ENCODE measurements at regions not wholly inside any gene's neighbourhood (a gene's known extent, or its start where the extent isn't known, plus 50 kb on each side); places are given as distances from the start of the nearest gene placed in this dataset.
A peak's percentile ranks its signal among the peaks of the same experiment; 100 is the strongest.

GRCh38 chr1:87829360-87829759 lies 500.7 kb downstream of the LMO4 start:
- no peaks in the 10 kb centered on the region for H3K9me3 ChIP-seq (ENCODE audit: control insufficient read depth in 2 of 2, insufficient read depth in 1 of 2, low read depth in 1 of 2, low read length in 1 of 2)
- H3K4me1 ChIP-seq (ENCODE audit: control insufficient read depth in 3 of 3, insufficient read depth in 2 of 3, low read depth in 1 of 3, low read length in 2 of 3), result no peaks in the 10 kb centered on the region
- H3K27me3 ChIP-seq (ENCODE audit: control insufficient read depth in 3 of 3, insufficient read depth in 3 of 3, low read length in 3 of 3), result no peaks in the 10 kb centered on the region
- 79 to 88% (median 85%) methylated on average over 4 of the region's 4 CpGs for WGBS, 3 donors
- DNase-seq (no peak), FAIRE-seq (peak; percentile 33)
- no peak overlapping the region for H3K27ac ChIP-seq (ENCODE audit: low read depth in 1 of 3, low read length in 2 of 3)
- no peaks in the 10 kb centered on the region for H3K36me3 ChIP-seq (ENCODE audit: control insufficient read depth in 3 of 3, insufficient read depth in 2 of 3, low read depth in 1 of 3, low read length in 3 of 3)
- H3K4me3 ChIP-seq (ENCODE audit: low read depth in 1 of 3, low read length in 3 of 3), result no peak overlapping the region

GRCh38 chr1:87830432-87830978 lies 501.8 kb downstream of the LMO4 start:
- DNase-seq (no peak), FAIRE-seq (no peak)
- H3K36me3 ChIP-seq (ENCODE audit: control insufficient read depth in 3 of 3, insufficient read depth in 2 of 3, low read depth in 1 of 3, low read length in 3 of 3), result no peaks in the 10 kb centered on the region
- 55 to 62% (median 58%) methylated on average over 1 of the region's 1 CpG for WGBS, 3 donors
- no peak overlapping the region for H3K4me3 ChIP-seq (ENCODE audit: low read depth in 1 of 3, low read length in 3 of 3)
- H3K4me1 ChIP-seq (ENCODE audit: control insufficient read depth in 3 of 3, insufficient read depth in 2 of 3, low read depth in 1 of 3, low read length in 2 of 3), result no peaks in the 10 kb centered on the region
- no peaks in the 10 kb centered on the region for H3K9me3 ChIP-seq (ENCODE audit: control insufficient read depth in 2 of 2, insufficient read depth in 1 of 2, low read depth in 1 of 2, low read length in 1 of 2)
- H3K27ac ChIP-seq (ENCODE audit: low read depth in 1 of 3, low read length in 2 of 3), result no peak overlapping the region
- H3K27me3 ChIP-seq (ENCODE audit: control insufficient read depth in 3 of 3, insufficient read depth in 3 of 3, low read length in 3 of 3), result no peaks in the 10 kb centered on the region

- no peak overlapping the region for H3K27ac ChIP-seq (ENCODE audit: low read depth in 1 of 3, low read length in 2 of 3)
- H3K4me1 ChIP-seq (ENCODE audit: control insufficient read depth in 3 of 3, insufficient read depth in 2 of 3, low read depth in 1 of 3, low read length in 2 of 3), result no peaks in the 10 kb centered on the region
- WGBS, 3 donors, result 64 to 94% (median 76%) methylated on average over 5 of the region's 5 CpGs
- no peaks in the 10 kb centered on the region for H3K9me3 ChIP-seq (ENCODE audit: control insufficient read depth in 2 of 2, insufficient read depth in 1 of 2, low read depth in 1 of 2, low read length in 1 of 2)
- H3K36me3 ChIP-seq (ENCODE audit: control insufficient read depth in 3 of 3, insufficient read depth in 2 of 3, low read depth in 1 of 3, low read length in 3 of 3), result no peaks in the 10 kb centered on the region
- FAIRE-seq (no peak), DNase-seq (no peak)
- no peaks in the 10 kb centered on the region for H3K27me3 ChIP-seq (ENCODE audit: control insufficient read depth in 3 of 3, insufficient read depth in 3 of 3, low read length in 3 of 3)
- H3K4me3 ChIP-seq (ENCODE audit: low read depth in 1 of 3, low read length in 3 of 3), result no peak overlapping the region
Measured at GRCh38 chr1:87833166-87833565, 504.5 kb downstream of the LMO4 start.

GRCh38 chr1:87834151-87834550 lies 505.5 kb downstream of the LMO4 start:
- 85 to 87% (median 86%) methylated on average over 4 of the region's 4 CpGs for WGBS, 3 donors
- no peak for DNase-seq
- Histone ChIP-seq H3K9me3 (ENCODE audit: control insufficient read depth in 2 of 2, insufficient read depth in 1 of 2, low read depth in 1 of 2, low read length in 1 of 2) (no peaks in the 10 kb centered on the region), H3K4me1 (ENCODE audit: control insufficient read depth in 3 of 3, insufficient read depth in 2 of 3, low read depth in 1 of 3, low read length in 2 of 3) (no peaks in the 10 kb centered on the region), H3K36me3 (ENCODE audit: control insufficient read depth in 3 of 3, insufficient read depth in 2 of 3, low read depth in 1 of 3, low read length in 3 of 3) (no peaks in the 10 kb centered on the region), H3K4me3 (ENCODE audit: low read depth in 1 of 3, low read length in 3 of 3) (no peak overlapping the region), H3K27me3 (ENCODE audit: control insufficient read depth in 3 of 3, insufficient read depth in 3 of 3, low read length in 3 of 3) (no peaks in the 10 kb centered on the region), H3K27ac (ENCODE audit: low read depth in 1 of 3, low read length in 2 of 3) (no peak overlapping the region)
- no peak for FAIRE-seq

GRCh38 chr1:87834941-87835340 lies 506.3 kb downstream of the LMO4 start:
- no peak for FAIRE-seq
- Histone ChIP-seq H3K9me3 (ENCODE audit: control insufficient read depth in 2 of 2, insufficient read depth in 1 of 2, low read depth in 1 of 2, low read length in 1 of 2) (no peaks in the 10 kb centered on the region), H3K36me3 (ENCODE audit: control insufficient read depth in 3 of 3, insufficient read depth in 2 of 3, low read depth in 1 of 3, low read length in 3 of 3) (no peaks in the 10 kb centered on the region), H3K4me1 (ENCODE audit: control insufficient read depth in 3 of 3, insufficient read depth in 2 of 3, low read depth in 1 of 3, low read length in 2 of 3) (no peaks in the 10 kb centered on the region), H3K4me3 (ENCODE audit: low read depth in 1 of 3, low read length in 3 of 3) (no peak overlapping the region), H3K27me3 (ENCODE audit: control insufficient read depth in 3 of 3, insufficient read depth in 3 of 3, low read length in 3 of 3) (no peaks in the 10 kb centered on the region), H3K27ac (ENCODE audit: low read depth in 1 of 3, low read length in 2 of 3) (no peak overlapping the region)
- WGBS, 3 donors, result 93 to 94% (median 94%) methylated on average over 8 of the region's 8 CpGs
- no peak for DNase-seq

- FAIRE-seq (no peak), DNase-seq (no peak)
- Histone ChIP-seq H3K27ac (ENCODE audit: low read depth in 1 of 3, low read length in 2 of 3) (no peak overlapping the region), H3K4me1 (ENCODE audit: control insufficient read depth in 3 of 3, insufficient read depth in 2 of 3, low read depth in 1 of 3, low read length in 2 of 3) (peaks cover 0 to 4% (median 0%) of the 10 kb centered on the region in 3 donors), H3K36me3 (ENCODE audit: control insufficient read depth in 3 of 3, insufficient read depth in 2 of 3, low read depth in 1 of 3, low read length in 3 of 3) (no peaks in the 10 kb centered on the region), H3K9me3 (ENCODE audit: control insufficient read depth in 2 of 2, insufficient read depth in 1 of 2, low read depth in 1 of 2, low read length in 1 of 2) (peaks cover 0 to 6% of the 10 kb centered on the region in 2 donors), H3K4me3 (ENCODE audit: low read depth in 1 of 3, low read length in 3 of 3) (no peak overlapping the region), H3K27me3 (ENCODE audit: control insufficient read depth in 3 of 3, insufficient read depth in 3 of 3, low read length in 3 of 3) (no peaks in the 10 kb centered on the region)
- WGBS, 3 donors, result 69 to 78% (median 76%) methylated on average over 3 of the region's 3 CpGs
Measured at GRCh38 chr1:87840767-87841166, 512.1 kb downstream of the LMO4 start.

GRCh38 chr1:87841332-87841731 lies 512.7 kb downstream of the LMO4 start:
- FAIRE-seq, result peak; percentile 5

GRCh38 chr1:87842156-87842555 lies 513.5 kb downstream of the LMO4 start:
- H3K27me3 ChIP-seq (ENCODE audit: control insufficient read depth in 3 of 3, insufficient read depth in 3 of 3, low read length in 3 of 3), result no peaks in the 10 kb centered on the region
- FAIRE-seq, result no peak
- no peak for DNase-seq
- peaks cover 0 to 6% of the 10 kb centered on the region in 2 donors for H3K9me3 ChIP-seq (ENCODE audit: control insufficient read depth in 2 of 2, insufficient read depth in 1 of 2, low read depth in 1 of 2, low read length in 1 of 2)
- 73 to 90% (median 82%) methylated on average over 1 of the region's 1 CpG for WGBS, 3 donors
- H3K27ac ChIP-seq (ENCODE audit: low read depth in 1 of 3, low read length in 2 of 3), result no peak overlapping the region
- H3K4me1 ChIP-seq (ENCODE audit: control insufficient read depth in 3 of 3, insufficient read depth in 2 of 3, low read depth in 1 of 3, low read length in 2 of 3), result peaks cover 0 to 4% (median 0%) of the 10 kb centered on the region in 3 donors
- H3K36me3 ChIP-seq (ENCODE audit: control insufficient read depth in 3 of 3, insufficient read depth in 2 of 3, low read depth in 1 of 3, low read length in 3 of 3), result no peaks in the 10 kb centered on the region
- H3K4me3 ChIP-seq (ENCODE audit: low read depth in 1 of 3, low read length in 3 of 3), result no peak overlapping the region

More at GRCh38 chr1:87841332-87841731, 512.7 kb downstream of the LMO4 start:
- Histone ChIP-seq H3K4me1 (ENCODE audit: control insufficient read depth in 3 of 3, insufficient read depth in 2 of 3, low read depth in 1 of 3, low read length in 2 of 3) (peaks cover 0 to 4% (median 0%) of the 10 kb centered on the region in 3 donors), H3K4me3 (ENCODE audit: low read depth in 1 of 3, low read length in 3 of 3) (no peak overlapping the region), H3K9me3 (ENCODE audit: control insufficient read depth in 2 of 2, insufficient read depth in 1 of 2, low read depth in 1 of 2, low read length in 1 of 2) (peaks cover 0 to 6% of the 10 kb centered on the region in 2 donors), H3K27ac (ENCODE audit: low read depth in 1 of 3, low read length in 2 of 3) (no peak overlapping the region), H3K27me3 (ENCODE audit: control insufficient read depth in 3 of 3, insufficient read depth in 3 of 3, low read length in 3 of 3) (no peaks in the 10 kb centered on the region), H3K36me3 (ENCODE audit: control insufficient read depth in 3 of 3, insufficient read depth in 2 of 3, low read depth in 1 of 3, low read length in 3 of 3) (no peaks in the 10 kb centered on the region)
- 88 to 93% (median 92%) methylated on average over 1 of the region's 1 CpG for WGBS, 3 donors
- DNase-seq, result no peak

GRCh38 chr1:87844251-87844650 lies 515.6 kb downstream of the LMO4 start:
- Histone ChIP-seq H3K27me3 (ENCODE audit: control insufficient read depth in 3 of 3, insufficient read depth in 3 of 3, low read length in 3 of 3) (no peaks in the 10 kb centered on the region), H3K36me3 (ENCODE audit: control insufficient read depth in 3 of 3, insufficient read depth in 2 of 3, low read depth in 1 of 3, low read length in 3 of 3) (no peaks in the 10 kb centered on the region), H3K27ac (ENCODE audit: low read depth in 1 of 3, low read length in 2 of 3) (no peak overlapping the region), H3K4me1 (ENCODE audit: control insufficient read depth in 3 of 3, insufficient read depth in 2 of 3, low read depth in 1 of 3, low read length in 2 of 3) (peaks cover 0 to 4% (median 0%) of the 10 kb centered on the region in 3 donors), H3K9me3 (ENCODE audit: control insufficient read depth in 2 of 2, insufficient read depth in 1 of 2, low read depth in 1 of 2, low read length in 1 of 2) (peaks cover 0 to 6% of the 10 kb centered on the region in 2 donors), H3K4me3 (ENCODE audit: low read depth in 1 of 3, low read length in 3 of 3) (no peak overlapping the region)
- FAIRE-seq (no peak), DNase-seq (peak; percentile 14 to 72)
- WGBS, 3 donors, result 30 to 55% (median 37%) methylated on average over 4 of the region's 4 CpGs

Data from small intestine (tissue), 7 donors.